B cell (primary cell): ENCODE measurements at regions not wholly inside any gene's neighbourhood (a gene's known extent, or its start where the extent isn't known, plus 50 kb on each side); places are given as distances from the start of the nearest gene placed in this dataset.

Experiments
- CTCF ChIP-seq: fragments of 200-600 bp; IDR thresholded peaks from one replicate; pipeline ENCODE4 v1.8.0; 2022; ENCODE audit warnings: antibody characterized with exemption, mild to moderate bottlenecking
- EZH2 ChIP-seq: IDR thresholded peaks from 2 replicates; pipeline ENCODE4 v1.6.1; 2012; ENCODE audit warnings: borderline replicate concordance, low read depth, mild to moderate bottlenecking, moderate library complexity, low read length; ENCODE audit not compliant: insufficient read depth, poor library complexity, severe bottlenecking

GRCh38 chr10:9833942-9834341, 1183.7 kb upstream of the CELF2 start:
- TF ChIP-seq CTCF (no peak), EZH2 (no peak)
